CD4-positive, alpha-beta T cell treated with Interleukin-17A for 4 hours (primary cell): ENCODE measurements at regions not wholly inside any gene's neighbourhood (a gene's known extent, or its start where the extent isn't known, plus 50 kb on each side); places are given as distances from the start of the nearest gene placed in this dataset.

Source experiments
- DNase-seq: peaks from one replicate; pipeline ENCODE4 v3.0.0-alpha.2; 2020; ENCODE audit warnings: mixed read lengths

DNA sequence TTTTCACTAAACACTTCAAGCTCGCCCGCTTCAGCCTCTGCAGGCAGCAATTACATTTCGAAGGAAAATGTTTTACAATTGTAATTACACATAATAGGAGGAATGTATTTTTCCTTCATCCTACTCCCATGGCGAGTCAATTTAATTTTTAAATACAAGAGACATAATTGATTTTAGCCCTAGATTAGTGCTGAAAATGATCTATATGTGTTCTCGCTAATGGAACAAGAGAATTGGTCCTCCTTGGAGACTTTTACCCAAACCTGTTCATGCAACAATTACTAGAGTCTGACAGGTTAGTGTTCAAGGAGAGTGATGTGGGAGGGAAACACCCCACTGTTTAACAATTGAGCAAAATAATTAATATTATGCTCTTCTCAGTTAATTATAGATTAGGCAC, 509.4 kb upstream of the SETBP1 start:
- no peak for DNase-seq

DNA sequence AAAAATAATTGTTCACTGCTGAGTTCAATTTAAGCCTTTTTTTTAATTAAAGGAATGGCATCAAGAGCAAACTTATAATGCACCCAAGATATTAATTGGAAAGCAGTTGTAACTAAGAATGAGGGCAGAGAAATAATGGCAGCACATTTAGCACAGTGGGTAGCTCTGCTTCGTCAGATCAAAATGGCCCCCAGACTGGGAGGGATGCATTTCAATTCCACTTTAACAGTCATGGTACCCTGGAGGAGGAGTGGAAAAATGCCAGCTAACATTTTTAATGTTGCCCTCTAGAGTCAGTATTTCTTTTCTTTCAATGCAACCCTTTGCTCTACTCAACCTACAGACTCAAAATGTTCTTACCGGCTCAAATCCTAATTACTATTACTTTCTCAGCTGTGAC, 504.8 kb upstream of the SETBP1 start:
- DNase-seq: no peak

DNA sequence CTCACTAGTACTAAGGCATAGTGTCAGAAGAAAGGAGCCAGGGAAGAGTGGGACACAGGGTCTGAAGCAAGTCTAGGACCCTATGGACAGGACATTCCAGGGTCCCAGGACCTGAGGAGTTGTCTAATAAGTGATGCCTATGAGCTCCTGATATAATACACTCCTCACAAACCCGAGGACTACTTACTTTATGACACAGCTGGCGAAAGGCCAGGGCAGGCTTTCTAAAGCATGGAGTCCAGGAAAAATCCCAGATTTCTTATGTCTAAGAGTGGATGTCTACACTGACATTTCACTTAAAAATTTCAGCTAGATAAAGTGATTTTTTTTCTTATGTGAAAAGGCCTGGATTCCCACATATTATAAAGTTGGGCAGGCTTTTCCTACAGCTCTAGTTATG, 502.2 kb upstream of the SETBP1 start:
- no peak for DNase-seq

DNA sequence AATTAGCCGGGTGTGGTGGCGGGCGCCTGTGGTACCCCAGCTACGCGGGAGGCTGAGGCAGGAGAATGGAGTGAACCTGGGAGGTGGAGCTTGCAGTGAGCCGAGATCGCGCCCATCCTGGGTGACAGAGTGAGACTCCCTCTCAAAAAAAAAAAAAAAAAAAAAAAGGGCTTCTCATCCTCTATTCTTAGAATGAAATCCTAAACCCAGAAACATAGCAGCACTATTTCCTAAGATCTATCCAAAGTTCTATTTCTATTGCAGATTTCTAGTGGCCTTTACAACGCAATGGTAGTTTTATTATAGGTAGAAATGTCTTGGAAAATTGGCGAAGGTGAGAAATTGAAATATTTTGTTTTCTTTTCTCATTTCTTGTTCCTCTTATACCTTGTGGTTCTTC, 501.0 kb upstream of the SETBP1 start:
- DNase-seq: no peak

DNA sequence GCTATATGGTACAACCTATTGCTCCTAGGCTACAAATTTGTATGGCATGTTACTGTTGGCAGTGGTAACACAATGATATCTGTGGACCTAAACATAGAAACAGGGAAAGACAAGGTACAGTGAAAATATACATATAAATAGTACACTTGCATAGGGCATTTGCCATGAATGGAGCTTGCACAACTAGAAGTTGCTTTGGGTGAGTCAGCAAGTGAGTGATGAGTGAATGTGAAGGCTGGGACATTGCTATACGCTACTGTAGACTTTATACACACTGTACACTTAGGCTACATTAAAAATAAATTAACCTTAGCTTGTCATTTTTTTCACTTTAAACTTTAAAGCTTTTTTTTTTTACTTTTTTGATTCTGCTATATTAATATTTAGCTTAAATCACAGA, 500.0 kb upstream of the SETBP1 start:
- DNase-seq: no peak

DNA sequence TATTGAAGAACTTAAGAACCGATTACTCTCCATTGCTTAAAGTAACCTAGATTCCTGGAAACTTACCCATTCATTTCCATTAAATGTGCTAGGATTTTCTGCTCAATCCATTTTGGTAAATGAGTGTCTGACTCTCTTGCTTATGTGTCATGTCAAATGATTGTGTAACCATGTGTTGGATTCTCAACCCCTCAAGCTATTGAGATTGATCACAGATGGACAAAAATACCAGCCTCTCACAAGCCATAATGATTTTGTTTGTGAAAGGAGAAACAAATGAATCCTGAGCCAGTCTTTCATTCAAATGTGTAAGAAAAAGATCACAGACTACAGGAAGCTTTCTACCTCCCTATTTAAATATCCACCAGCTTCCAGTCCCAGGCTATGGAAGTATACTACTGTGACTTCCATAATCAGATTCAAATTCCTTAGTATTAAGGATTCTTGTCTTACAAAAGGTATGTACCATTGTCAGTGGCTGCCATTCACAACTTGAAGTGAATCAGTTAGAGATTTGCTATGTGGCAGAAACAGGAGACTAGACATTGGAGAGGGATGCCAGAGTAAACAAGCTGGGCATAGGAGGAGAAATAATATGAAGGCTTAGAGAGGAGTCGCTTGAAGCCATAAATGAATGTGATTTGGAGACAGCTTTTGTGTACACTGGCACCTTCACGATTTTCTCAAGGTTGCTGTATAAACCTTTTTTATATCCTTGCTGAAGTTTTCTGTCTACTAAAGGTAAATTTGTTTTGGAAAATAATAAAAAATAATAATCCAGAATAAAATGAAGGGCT, 498.5 kb upstream of the SETBP1 start:
- no peak for DNase-seq

DNA sequence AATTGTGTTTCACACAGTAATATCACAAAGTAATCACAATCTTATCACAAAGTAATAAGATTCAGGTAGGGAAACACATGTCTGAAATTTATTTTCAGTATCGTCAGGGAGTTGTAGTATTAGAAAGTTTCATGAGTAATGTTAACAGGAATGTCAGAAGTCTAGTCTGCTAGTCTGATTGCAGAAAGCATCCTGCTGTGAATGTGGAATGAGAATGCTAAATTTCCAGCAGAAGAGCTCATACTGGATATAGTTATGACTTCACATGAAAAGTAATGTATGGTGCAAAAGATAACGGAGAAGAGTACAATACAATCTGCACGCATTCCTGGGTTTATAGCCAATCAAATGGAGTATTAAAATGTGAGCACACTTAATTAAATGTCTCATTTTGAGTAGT, 494.7 kb upstream of the SETBP1 start:
- DNase-seq: no peak

DNA sequence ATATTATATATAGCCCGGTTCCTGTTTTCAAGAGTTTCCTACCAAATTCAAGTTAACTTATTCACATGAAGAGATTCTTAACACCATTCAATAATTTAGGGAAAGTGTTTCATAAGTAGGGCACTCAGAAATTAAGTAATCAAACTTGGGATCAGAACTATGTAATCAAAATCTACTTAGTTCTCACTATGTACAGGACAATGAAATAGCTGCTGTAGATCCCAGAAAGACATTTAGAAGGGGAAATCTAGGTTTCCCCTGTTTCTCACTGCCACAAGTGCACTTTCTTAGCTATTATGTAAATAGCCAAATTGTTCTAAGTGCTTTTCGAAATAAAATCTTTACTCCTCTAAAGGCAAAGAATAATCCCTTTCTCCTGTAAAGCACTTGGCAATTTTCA, 493.6 kb upstream of the SETBP1 start:
- DNase-seq: no peak

DNA sequence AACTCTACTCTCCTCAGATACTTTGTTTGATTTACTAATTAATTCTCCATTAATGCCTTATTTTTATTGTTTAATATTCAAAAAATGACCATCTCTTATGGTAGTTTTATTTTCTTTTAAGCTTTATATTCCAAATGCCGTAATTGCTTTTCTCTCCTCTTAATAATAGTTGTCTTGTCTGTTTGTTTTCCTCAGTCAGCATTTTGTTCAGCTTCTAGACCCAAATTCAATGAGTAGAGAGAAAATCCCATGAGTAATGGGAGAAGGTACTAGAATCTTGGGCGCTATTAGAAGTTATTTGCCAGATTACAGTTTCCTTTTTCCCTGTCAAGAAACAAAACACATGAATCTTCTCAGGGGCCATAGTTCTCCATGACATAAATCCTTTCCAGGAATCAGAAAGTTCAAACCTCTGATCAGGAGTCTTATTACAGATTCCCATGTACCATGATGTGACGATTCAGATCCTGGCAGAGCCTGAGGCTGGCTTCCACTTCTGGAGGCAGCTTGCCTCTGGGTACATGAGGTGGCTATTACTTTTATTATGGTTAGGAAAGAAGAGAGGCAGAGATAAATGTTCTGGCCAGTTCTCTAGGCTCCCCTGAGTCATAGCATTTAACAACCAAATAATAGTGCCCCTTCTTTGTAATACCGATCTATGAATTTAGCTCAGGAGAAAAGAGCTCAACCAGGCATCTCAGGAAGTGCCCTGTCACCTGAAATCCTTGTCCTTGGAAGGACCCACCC, 485.1 kb upstream of the SETBP1 start:
- no peak for DNase-seq

DNA sequence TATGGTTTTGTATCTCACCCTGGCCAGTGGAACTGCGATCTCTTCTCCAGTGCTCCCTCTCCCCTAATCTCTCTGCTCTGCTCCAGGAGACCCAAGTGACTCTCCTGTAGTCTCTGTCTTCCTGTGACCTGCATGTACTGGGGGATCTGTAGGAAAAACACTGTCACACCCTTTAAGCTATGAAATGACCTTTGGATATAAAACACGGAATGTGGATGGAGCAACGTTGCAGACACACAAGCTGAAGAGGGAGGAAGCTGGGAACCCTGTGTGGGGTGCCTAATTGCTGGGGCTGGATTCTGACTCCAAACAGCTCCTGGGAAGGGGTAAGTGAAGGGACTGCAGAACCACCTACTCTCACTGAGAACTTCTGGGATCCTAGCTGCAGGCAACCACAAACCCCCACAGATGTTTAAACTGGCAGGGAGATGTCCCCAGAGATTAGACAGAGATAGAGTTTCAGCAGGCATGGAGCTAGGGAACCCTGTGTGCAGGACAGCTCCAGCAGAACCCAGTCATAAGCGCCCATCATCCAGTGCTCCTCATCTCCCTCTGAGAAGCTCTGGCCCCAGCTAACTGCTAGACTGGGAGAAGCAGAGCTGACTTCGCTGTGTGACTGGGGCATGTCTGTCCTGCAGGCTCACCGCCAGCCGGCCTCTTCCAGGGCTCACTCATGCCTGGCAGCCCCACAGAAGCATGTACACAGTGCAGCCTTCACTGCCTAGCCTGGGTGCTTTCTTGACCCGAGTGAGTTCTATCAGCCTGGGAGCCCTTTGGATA, 482.7 kb upstream of the SETBP1 start:
- no peak for DNase-seq

DNA sequence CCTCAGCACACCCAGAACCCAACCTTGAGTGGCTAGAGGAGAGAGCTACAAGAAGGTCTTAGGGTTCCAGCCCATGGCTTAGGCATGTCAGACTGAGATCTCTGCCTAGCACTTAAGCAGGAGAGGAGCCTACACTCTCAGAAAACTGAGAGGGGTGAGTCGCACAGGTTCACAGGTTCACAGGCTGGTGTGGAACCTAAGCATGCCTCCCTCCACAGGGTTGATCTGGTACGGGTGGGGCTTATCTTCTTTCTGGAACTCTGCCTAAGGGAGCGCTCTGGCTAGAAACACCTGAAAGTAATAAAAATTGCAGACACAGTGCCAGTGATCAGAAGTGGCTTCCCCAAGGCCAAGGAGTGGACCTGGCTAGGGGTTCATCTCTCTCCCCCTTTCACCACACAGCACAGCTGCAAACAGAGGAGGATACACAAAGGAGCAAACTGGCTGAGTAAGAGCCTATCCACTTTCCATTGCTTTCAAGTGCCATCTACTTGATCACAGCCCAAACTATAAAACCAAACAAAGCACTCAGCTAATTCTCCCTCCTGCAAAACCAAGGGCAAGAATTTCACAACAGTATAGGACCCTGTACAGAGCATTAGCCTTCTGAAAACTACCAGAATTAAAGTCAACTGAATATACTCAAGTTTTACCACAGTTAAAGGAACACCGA, 481.9 kb upstream of the SETBP1 start:
- DNase-seq: no peak

DNA sequence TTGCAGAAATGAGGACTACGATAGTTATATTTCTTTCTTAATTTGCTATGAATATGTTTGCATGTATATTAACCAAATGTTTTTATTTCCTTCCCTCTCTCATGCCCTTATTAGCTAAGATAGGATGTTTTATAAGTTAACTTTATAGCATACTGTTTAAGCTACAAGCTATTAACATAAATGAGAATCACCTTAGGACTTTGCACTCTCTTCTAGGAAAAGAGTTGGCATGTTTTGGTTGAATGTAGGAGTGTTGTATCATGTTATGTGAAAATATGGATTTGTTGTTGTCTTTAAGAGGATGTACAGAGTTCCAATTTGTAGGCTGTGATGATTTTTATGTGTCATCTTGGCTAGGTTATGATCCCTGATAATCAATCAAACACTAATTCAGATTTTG, 467.4 kb upstream of the SETBP1 start:
- DNase-seq: no peak

DNA sequence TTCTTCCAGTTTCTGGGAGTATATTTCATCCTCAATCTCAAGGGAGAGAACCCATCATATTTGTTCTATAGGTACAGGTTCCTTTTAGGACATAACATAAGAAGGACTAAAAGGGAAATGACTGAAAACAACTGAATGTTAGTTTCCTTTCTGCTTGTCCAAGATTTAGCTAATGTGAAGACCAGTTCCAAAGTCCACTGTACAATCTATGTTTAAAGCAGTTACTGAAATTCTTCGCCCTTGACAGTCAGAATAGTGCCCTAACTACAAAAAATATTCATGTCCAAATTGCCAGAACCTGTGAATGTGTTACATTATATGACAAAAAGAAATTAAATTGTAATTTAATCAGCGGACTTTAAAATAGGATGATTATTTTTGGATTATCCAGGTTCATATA, 466.3 kb upstream of the SETBP1 start:
- DNase-seq: no peak

DNA sequence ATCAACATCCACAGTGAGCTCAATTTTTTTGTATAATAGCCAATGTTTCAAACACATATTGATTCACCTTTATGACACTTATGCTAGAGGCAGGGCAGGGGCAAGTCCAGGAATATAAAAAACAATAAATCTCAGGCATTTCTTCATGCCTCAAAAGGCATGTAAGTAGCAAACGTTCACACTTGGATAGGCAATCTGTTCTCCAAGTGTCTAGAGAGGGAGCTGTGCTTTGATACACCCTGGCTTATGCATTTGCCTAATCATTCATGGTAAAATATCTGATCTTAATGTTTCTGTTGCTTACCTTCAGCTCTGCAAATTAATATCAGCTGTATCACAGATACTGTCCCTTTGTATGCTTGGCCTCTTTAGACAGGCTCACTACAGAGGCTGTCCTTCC, 464.5 kb upstream of the SETBP1 start:
- no peak for DNase-seq

DNA sequence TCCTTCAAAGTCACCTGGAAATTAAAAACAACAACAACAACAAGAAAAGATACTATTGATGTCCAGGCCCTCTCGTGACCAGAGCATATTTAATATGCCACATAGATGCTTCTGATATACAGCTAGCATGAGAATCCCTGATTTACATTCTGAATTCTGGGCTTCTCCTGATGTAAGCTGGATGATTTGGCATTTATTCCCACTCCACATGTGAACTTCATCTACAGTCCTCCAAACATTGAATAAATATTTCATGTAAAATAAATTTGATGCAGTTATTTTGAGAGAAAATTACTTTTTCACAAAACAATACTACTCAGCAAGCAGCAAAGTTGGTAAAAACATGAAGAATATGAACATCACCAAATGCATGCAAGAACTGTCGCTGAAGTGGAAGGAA, 453.2 kb upstream of the SETBP1 start:
- no peak for DNase-seq

DNA sequence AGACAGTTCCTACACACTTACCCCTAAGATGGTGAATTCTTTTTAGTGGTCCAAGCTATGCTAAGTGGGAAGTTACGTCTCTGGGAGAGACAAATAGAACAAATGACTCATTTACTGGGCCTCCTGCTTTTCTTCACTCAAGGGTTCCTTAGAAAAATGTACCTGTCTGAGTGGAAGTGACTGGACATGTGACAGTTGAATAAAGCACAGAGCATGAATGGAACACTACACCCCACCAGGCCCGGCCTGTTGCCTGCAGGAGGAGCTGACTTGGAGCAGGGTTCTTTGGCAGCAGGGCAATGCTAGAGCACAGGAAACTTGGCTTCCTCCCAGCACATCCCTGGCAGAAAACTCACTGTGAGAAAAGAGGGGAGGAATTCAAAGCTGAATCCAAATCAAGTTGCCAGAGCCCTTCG, 451.0 kb upstream of the SETBP1 start:
- no peak for DNase-seq

DNA sequence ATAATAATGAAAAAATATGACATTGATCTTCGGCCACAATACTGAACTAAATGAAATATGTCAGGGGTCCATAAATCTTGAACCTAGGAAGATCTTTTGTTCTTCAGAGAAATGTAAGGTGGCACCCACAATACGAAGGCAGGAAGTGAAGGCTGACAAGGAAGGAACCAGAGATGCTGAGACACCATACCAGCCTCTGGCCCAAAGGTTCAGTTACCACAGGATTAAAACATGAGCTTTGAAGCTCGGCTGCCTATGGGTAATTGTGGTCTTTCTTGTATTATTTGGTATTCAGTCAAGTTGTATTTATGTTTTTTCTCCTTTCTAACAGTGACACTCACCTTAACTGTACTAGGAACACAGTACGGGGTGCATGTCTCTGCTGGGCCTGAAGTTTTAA, 448.8 kb upstream of the SETBP1 start:
- no peak for DNase-seq

DNA sequence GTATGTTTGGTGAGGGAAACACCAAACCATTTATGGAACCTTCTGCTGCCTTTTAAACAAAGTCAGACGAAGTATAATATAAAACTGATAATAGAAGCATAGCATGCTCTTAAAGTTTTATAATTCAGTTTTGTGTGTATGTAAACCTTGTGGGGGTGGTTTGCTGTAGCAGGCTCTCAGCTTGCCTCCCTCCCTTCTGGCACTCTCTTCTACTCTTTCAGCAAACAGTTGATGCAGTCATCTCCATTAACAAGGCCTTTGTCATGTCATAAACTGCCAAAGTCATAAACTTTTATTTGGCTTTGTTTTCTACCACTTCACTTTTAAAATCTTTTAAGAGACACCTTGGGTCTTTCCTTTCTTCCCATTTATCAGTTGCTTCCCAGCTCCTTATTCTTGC, 448.2 kb upstream of the SETBP1 start:
- DNase-seq: no peak

DNA sequence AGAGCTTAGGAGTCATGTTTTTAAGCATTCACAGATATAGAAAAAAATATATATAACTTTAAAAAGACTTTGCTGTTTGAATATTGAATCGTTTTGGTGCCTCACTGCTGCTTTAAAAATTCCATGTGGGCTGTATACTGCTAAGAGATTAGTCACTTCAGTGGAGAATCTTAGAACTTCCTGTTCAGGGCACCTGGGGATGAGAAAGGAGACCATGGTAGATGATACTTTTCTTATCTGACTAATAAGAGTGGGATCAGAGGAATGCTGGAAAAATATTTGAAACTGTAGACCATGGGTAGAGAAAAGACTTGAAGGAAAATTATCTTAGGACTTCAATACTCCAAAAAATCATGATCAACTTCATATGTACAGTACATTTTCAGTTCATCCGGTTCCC, 442.2 kb upstream of the SETBP1 start:
- no peak for DNase-seq

DNA sequence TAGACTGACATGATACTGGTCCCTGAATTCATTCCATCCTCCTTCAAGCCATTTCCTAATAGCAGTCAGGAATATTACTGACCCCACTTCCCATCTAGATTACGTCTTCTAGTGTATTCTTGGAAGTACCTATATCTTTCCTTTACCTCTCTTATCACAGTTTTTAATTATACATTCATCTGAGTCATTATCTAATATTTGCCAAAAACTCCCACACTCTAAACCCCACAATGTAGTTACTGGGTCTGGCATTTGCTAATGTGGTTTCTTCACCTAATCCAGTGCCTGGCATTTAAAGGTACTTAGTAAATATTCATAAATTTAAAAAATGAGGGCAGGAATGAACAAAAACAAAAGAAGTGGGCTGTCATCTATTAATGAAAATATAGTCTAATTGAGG, 441.8 kb upstream of the SETBP1 start:
- no peak for DNase-seq

DNA sequence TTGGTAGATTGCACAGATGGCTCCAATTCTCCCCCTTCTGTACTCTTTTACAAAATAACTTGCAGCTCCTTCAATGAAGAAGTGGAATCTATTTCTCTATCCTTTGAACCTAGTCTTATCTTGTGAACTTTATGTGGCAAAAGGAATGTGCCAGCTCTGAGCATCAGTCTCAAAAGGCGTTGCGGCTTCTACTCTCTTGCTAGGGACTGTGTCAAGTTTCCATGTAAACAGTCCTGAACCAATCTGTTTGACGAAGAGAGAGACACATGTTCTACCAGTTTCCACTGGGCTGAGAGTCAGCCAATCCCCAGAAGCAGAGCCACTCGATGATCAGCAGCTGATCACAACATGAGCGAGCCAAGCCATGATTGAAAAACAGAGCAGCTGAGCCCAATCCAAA, 439.7 kb upstream of the SETBP1 start:
- DNase-seq: no peak

DNA sequence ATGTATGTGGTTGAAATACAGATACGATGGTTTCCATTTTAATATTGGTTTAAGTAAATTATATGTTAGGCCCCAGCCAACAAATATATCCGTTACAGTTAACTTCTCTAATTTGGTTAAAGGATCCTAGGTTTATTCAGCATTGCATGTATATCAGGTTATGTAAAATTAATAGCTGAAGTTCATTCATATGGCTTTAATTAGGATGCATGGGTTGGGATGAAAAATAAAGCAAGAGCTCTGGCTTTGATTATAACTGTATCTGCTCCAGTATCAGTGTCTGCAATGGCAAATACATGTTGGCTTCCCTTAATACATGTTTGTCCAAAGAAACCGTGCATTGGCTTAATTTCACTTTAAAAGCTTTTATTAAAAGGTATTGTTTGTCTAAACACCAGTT, 435.7 kb upstream of the SETBP1 start:
- DNase-seq: no peak

DNA sequence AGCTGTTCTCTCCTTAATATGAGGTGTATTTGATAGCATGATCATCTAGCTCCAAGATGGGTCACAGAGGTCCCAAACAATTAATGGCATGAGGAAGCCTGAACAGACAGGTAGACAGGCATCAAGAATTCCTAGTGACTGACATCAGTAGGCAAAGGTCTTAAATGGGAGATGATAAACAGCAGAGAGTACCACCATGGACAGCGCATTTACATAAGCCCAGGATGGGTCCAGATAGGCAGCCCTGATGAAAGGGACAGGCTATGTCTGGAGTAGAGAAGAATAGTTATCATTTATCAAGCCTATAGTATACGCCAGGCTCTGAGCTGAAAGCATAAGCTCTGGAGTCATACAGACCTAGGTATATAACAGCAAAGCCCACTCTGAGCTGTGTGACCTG, 434.7 kb upstream of the SETBP1 start:
- DNase-seq: no peak
